OCI-LY3 (cell line): ENCODE measurements at regions not wholly inside any gene's neighbourhood (a gene's known extent, or its start where the extent isn't known, plus 50 kb on each side); places are given as distances from the start of the nearest gene placed in this dataset.

Experiments
- CTCF ChIP-seq: fragments of 200-600, 300-600 bp; sonication (generic); IDR thresholded peaks from 2 replicates; pipeline ENCODE4 v1.5.1; 2014; ENCODE audit warnings: antibody characterized with exemption, low read length, low read depth
- EZH2phosphoT487 ChIP-seq: fragments of 200-600 bp; shearing (Covaris generic); IDR thresholded peaks from 2 replicates; pipeline ENCODE4 v1.6.1; 2018; ENCODE audit warnings: antibody characterized with exemption, mixed run types, low read depth

DNA sequence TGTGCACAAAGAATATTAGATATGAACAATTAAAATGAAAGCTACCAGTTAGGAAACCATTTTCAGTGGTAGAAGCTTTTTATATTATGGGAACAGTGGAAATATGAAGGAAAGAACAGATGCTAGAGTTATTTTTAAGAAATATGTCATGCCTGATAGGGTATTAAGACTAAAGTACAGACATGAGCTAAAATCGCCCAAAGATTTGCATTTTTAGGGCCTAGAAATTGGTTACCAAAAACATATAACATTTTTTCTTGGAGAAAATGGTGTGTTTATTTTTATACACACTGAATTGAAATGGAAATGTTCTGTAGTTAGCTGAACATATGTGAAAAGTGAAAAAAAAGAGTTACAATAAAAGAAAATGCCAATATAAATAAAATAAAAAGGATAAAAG is 441.9 kb downstream of the TLL1 start:
- TF ChIP-seq CTCF (no peak), EZH2phosphoT487 (no peak)
